SJSA1 (cell line): ENCODE measurements at regions not wholly inside any gene's neighbourhood (a gene's known extent, or its start where the extent isn't known, plus 50 kb on each side); places are given as distances from the start of the nearest gene placed in this dataset.
A peak's percentile ranks its signal among the peaks of the same experiment; 100 is the strongest.

Experiments used
- DNase-seq, 2 experiments: peaks; one replicate each; pipeline ENCODE4 v3.0.0-alpha.2; 2015 to 2020; ENCODE audit warnings: low spot score in 2 of 2, low read depth in 1 of 2
- H3K27ac ChIP-seq: fragments of 250-450 bp; sonication (Bioruptor Pico); 2 replicates; pipeline ENCODE4 v1.5.1; 2020; ENCODE audit warnings: mild to moderate bottlenecking, moderate library complexity
- H3K27me3 ChIP-seq: fragments of 250-450 bp; sonication (Bioruptor Pico); replicated peaks from 2 replicates; pipeline ENCODE4 v1.5.1; 2020; ENCODE audit warnings: mild to moderate bottlenecking, moderate library complexity
- H3K36me3 ChIP-seq: fragments of 250-450 bp; sonication (Bioruptor Pico); 2 replicates; pipeline ENCODE4 v1.5.1; 2020; ENCODE audit warnings: mild to moderate bottlenecking
- H3K4me1 ChIP-seq: fragments of 250-450 bp; sonication (Bioruptor Pico); replicated peaks from 2 replicates; pipeline ENCODE4 v1.6.1; 2021; ENCODE audit warnings: mild to moderate bottlenecking
- H3K4me3 ChIP-seq: fragments of 250-450 bp; sonication (Bioruptor Pico); 2 replicates; pipeline ENCODE4 v1.5.1; 2020; ENCODE audit warnings: mild to moderate bottlenecking
- H3K9me3 ChIP-seq: fragments of 250-450 bp; sonication (Bioruptor Pico); replicated peaks from 2 replicates; pipeline ENCODE4 v1.5.1; 2020; ENCODE audit warnings: mild to moderate bottlenecking

GRCh38 chr20:53878262-53879047 lies 191.9 kb downstream of the BCAS1 start:
- DNase-seq = no peak

GRCh38 chr20:53876956-53877355 lies 193.4 kb downstream of the BCAS1 start:
- no peak overlapping the region for H3K27ac ChIP-seq
- no peak overlapping the region for H3K4me3 ChIP-seq
- peaks cover 35% of the 10 kb centered on the region for H3K4me1 ChIP-seq
- H3K9me3 ChIP-seq = no peaks in the 10 kb centered on the region
- no peaks in the 10 kb centered on the region for H3K36me3 ChIP-seq
- H3K27me3 ChIP-seq = no peaks in the 10 kb centered on the region
- DNase-seq = no peak

More at GRCh38 chr20:53878262-53879047, 191.9 kb downstream of the BCAS1 start:
- Histone ChIP-seq H3K27me3 (no peaks in the 10 kb centered on the region), H3K27ac (no peak overlapping the region), H3K4me3 (no peak overlapping the region), H3K4me1 (peaks cover 28% of the 10 kb centered on the region), H3K9me3 (no peaks in the 10 kb centered on the region), H3K36me3 (no peaks in the 10 kb centered on the region)

GRCh38 chr20:53876470-53876869 lies 193.9 kb downstream of the BCAS1 start:
- H3K36me3 ChIP-seq = no peaks in the 10 kb centered on the region
- H3K9me3 ChIP-seq = no peaks in the 10 kb centered on the region
- H3K4me1 ChIP-seq = peaks cover 40% of the 10 kb centered on the region
- H3K4me3 ChIP-seq = no peak overlapping the region
- no peak overlapping the region for H3K27ac ChIP-seq
- H3K27me3 ChIP-seq = no peaks in the 10 kb centered on the region
- DNase-seq = no peak

GRCh38 chr20:53875452-53875851 lies 194.9 kb downstream of the BCAS1 start:
- peaks cover 46% of the 10 kb centered on the region for H3K4me1 ChIP-seq
- H3K4me3 ChIP-seq = no peak overlapping the region
- H3K9me3 ChIP-seq = no peaks in the 10 kb centered on the region
- H3K36me3 ChIP-seq = no peaks in the 10 kb centered on the region
- no peaks in the 10 kb centered on the region for H3K27me3 ChIP-seq
- no peak for DNase-seq
- no peak overlapping the region for H3K27ac ChIP-seq

- Histone ChIP-seq H3K27ac (no peak overlapping the region), H3K27me3 (no peaks in the 10 kb centered on the region), H3K4me3 (no peak overlapping the region), H3K36me3 (no peaks in the 10 kb centered on the region), H3K9me3 (no peaks in the 10 kb centered on the region), H3K4me1 (peaks cover 49% of the 10 kb centered on the region)
- no peak for DNase-seq
Observed at GRCh38 chr20:53874706-53875105, 195.7 kb downstream of the BCAS1 start.

GRCh38 chr20:53874104-53874503 lies 196.3 kb downstream of the BCAS1 start:
- Histone ChIP-seq H3K36me3 (no peaks in the 10 kb centered on the region), H3K27ac (no peak overlapping the region), H3K9me3 (no peaks in the 10 kb centered on the region), H3K27me3 (no peaks in the 10 kb centered on the region), H3K4me1 (peaks cover 47% of the 10 kb centered on the region), H3K4me3 (no peak overlapping the region)
- no peak for DNase-seq

- no peak overlapping the region for H3K27ac ChIP-seq
- peaks cover 39% of the 10 kb centered on the region for H3K4me1 ChIP-seq
- no peak overlapping the region for H3K4me3 ChIP-seq
- H3K9me3 ChIP-seq = no peaks in the 10 kb centered on the region
- no peak for DNase-seq
- H3K36me3 ChIP-seq = no peaks in the 10 kb centered on the region
- H3K27me3 ChIP-seq = no peaks in the 10 kb centered on the region
Observed at GRCh38 chr20:53873230-53873604, 197.2 kb downstream of the BCAS1 start.

- Histone ChIP-seq H3K9me3 (no peaks in the 10 kb centered on the region), H3K4me1 (peaks cover 42% of the 10 kb centered on the region), H3K27me3 (no peaks in the 10 kb centered on the region), H3K27ac (peak overlapping the region; percentile 64), H3K4me3 (no peak overlapping the region), H3K36me3 (no peaks in the 10 kb centered on the region)
- peak in 1 of 2 experiments; percentile 59 for DNase-seq
Observed at GRCh38 chr20:53872561-53873229, 197.7 kb downstream of the BCAS1 start.

GRCh38 chr20:53872081-53872541 lies 198.3 kb downstream of the BCAS1 start:
- Histone ChIP-seq H3K4me1 (peaks cover 45% of the 10 kb centered on the region), H3K27ac (peak overlapping the region; percentile 64), H3K4me3 (no peak overlapping the region), H3K36me3 (no peaks in the 10 kb centered on the region), H3K27me3 (no peaks in the 10 kb centered on the region), H3K9me3 (no peaks in the 10 kb centered on the region)
- peak in 1 of 2 experiments; percentile 53 for DNase-seq

GRCh38 chr20:53871541-53871940 lies 198.9 kb downstream of the BCAS1 start:
- no peak for DNase-seq
- H3K4me1 ChIP-seq = peaks cover 50% of the 10 kb centered on the region
- peak overlapping the region; percentile 64 for H3K27ac ChIP-seq
- H3K27me3 ChIP-seq = no peaks in the 10 kb centered on the region
- no peaks in the 10 kb centered on the region for H3K9me3 ChIP-seq
- H3K36me3 ChIP-seq = no peaks in the 10 kb centered on the region
- no peak overlapping the region for H3K4me3 ChIP-seq

GRCh38 chr20:53870426-53871315 lies 199.7 kb downstream of the BCAS1 start:
- no peak for DNase-seq
- Histone ChIP-seq H3K9me3 (no peaks in the 10 kb centered on the region), H3K27ac (no peak overlapping the region), H3K36me3 (no peaks in the 10 kb centered on the region), H3K4me1 (peaks cover 55% of the 10 kb centered on the region), H3K4me3 (no peak overlapping the region), H3K27me3 (no peaks in the 10 kb centered on the region)

GRCh38 chr20:53869466-53870258 lies 200.7 kb downstream of the BCAS1 start:
- DNase-seq = peak; percentile 64 to 66
- no peak overlapping the region; the same call in 1 of the 2 replicates for H3K27ac ChIP-seq
- H3K4me3 ChIP-seq = no peak overlapping the region
- H3K9me3 ChIP-seq = no peaks in the 10 kb centered on the region
- peaks cover 62% of the 10 kb centered on the region for H3K4me1 ChIP-seq
- H3K27me3 ChIP-seq = no peaks in the 10 kb centered on the region
- H3K36me3 ChIP-seq = no peaks in the 10 kb centered on the region

- Histone ChIP-seq H3K27ac (no peak overlapping the region), H3K27me3 (no peaks in the 10 kb centered on the region), H3K36me3 (no peaks in the 10 kb centered on the region), H3K4me1 (peaks cover 63% of the 10 kb centered on the region), H3K9me3 (no peaks in the 10 kb centered on the region), H3K4me3 (no peak overlapping the region)
- DNase-seq = no peak
Observed at GRCh38 chr20:53867741-53868351, 202.5 kb downstream of the BCAS1 start.
